Neural cell (in vitro differentiated cells): ENCODE measurements at regions not wholly inside any gene's neighbourhood (a gene's known extent, or its start where the extent isn't known, plus 50 kb on each side); places are given as distances from the start of the nearest gene placed in this dataset.
A peak's percentile ranks its signal among the peaks of the same experiment; 100 is the strongest.

ENCODE experiments used
- H2AFZ ChIP-seq: fragments of 200-600, 300-800 bp; sonication (generic), shearing (Covaris generic); 2 replicates; pipeline ENCODE4 v1.6.0; 2014; ENCODE audit warnings: low read depth, mild to moderate bottlenecking, antibody characterized with exemption, low read length, moderate library complexity
- H3F3A ChIP-seq: fragments of 200-600 bp; shearing (Covaris generic); 2 replicates; pipeline ENCODE4 v1.6.1; 2016; ENCODE audit warnings: mild to moderate bottlenecking, moderate library complexity, mixed read lengths, antibody characterized with exemption, low read length; ENCODE audit not compliant: insufficient read depth, poor library complexity, severe bottlenecking
- H3K27ac ChIP-seq: fragments of 200-600, 300-800 bp; sonication (generic), shearing (Covaris generic); 2 replicates; pipeline ENCODE4 v1.5.1; 2014; ENCODE audit warnings: mild to moderate bottlenecking, low read length, moderate library complexity
- H3K27me3 ChIP-seq: fragments of 300-800, 200-600 bp; sonication (generic), shearing (Covaris generic); 2 replicates; pipeline ENCODE4 v1.6.0; 2014; ENCODE audit warnings: mild to moderate bottlenecking, low read depth, low read length, moderate library complexity; ENCODE audit not compliant: insufficient read depth
- H3K36me3 ChIP-seq: fragments of 300-800, 200-600 bp; sonication (generic), shearing (Covaris generic); 2 replicates; pipeline ENCODE4 v1.5.1; 2014; ENCODE audit warnings: mild to moderate bottlenecking, antibody characterized with exemption, low read length, moderate library complexity; ENCODE audit not compliant: insufficient read depth
- H3K4me2 ChIP-seq: fragments of 300-800, 200-600 bp; sonication (generic), shearing (Covaris generic); 2 replicates; pipeline ENCODE4 v1.6.0; 2014; ENCODE audit warnings: mild to moderate bottlenecking, low read length
- H3K4me3 ChIP-seq: fragments of 300-800, 200-600 bp; sonication (generic), shearing (Covaris generic); 2 replicates; pipeline ENCODE4 v1.5.1; 2014; ENCODE audit warnings: mild to moderate bottlenecking, low read length, moderate library complexity
- H3K79me2 ChIP-seq: fragments of 200-600 bp; shearing (Covaris generic); replicated peaks from 2 replicates; pipeline ENCODE4 v1.6.0; 2014; ENCODE audit warnings: mild to moderate bottlenecking, low read length, moderate library complexity; ENCODE audit not compliant: insufficient read depth
- H3K9ac ChIP-seq: fragments of 300-800, 200-600 bp; sonication (generic), shearing (Covaris generic); 2 replicates; pipeline ENCODE4 v1.6.1; 2016; ENCODE audit warnings: mild to moderate bottlenecking, low read length, mixed read lengths
- H3K9me2 ChIP-seq: fragments of 200-600 bp; shearing (Covaris generic); 2 replicates; pipeline ENCODE4 v1.6.1; 2016; ENCODE audit warnings: mild to moderate bottlenecking, low read length, mixed read lengths; ENCODE audit not compliant: insufficient read depth
- H3K9me3 ChIP-seq: fragments of 200-600, 300-800 bp; sonication (generic), shearing (Covaris generic); 2 replicates; pipeline ENCODE4 v1.6.1; 2016; ENCODE audit warnings: mild to moderate bottlenecking, mixed run types, low read length, moderate library complexity, mixed read lengths
- H4K20me1 ChIP-seq: fragments of 200-600 bp; shearing (Covaris generic); 2 replicates; pipeline ENCODE4 v1.6.1; 2016; ENCODE audit warnings: mild to moderate bottlenecking, mixed run types; ENCODE audit not compliant: insufficient read depth
- EP300 ChIP-seq: fragments of 450-650 bp; conservative IDR thresholded peaks from 2 replicates; pipeline ENCODE4 v1.6.1; 2014; ENCODE audit warnings: antibody characterized with exemption, mild to moderate bottlenecking, moderate library complexity; ENCODE audit not compliant: poor library complexity, severe bottlenecking
- EZH2 ChIP-seq: fragments of 200-600, 300-800 bp; shearing (Covaris generic), sonication (generic); IDR thresholded peaks from 2 replicates; pipeline ENCODE4 v1.6.1; 2014; ENCODE audit warnings: antibody characterized with exemption, low read length, borderline replicate concordance, mild to moderate bottlenecking; ENCODE audit not compliant: insufficient read depth, poor library complexity, severe bottlenecking
- MXI1 ChIP-seq: fragments of 450-650 bp; conservative IDR thresholded peaks from 2 replicates; pipeline ENCODE4 v1.6.1; 2014; ENCODE audit warnings: antibody characterized with exemption, mild to moderate bottlenecking; ENCODE audit not compliant: poor library complexity, severe bottlenecking
- POLR2AphosphoS5 ChIP-seq: IDR thresholded peaks from 2 replicates; pipeline ENCODE4 v1.6.1; 2012
- RAD21 ChIP-seq: fragments of 450-650 bp; conservative IDR thresholded peaks from 2 replicates; pipeline ENCODE4 v1.6.1; 2014; ENCODE audit warnings: antibody characterized with exemption, mild to moderate bottlenecking, moderate library complexity
- SMC3 ChIP-seq: fragments of 450-650 bp; conservative IDR thresholded peaks from 2 replicates; pipeline ENCODE4 v1.6.1; 2014; ENCODE audit warnings: antibody characterized with exemption, mild to moderate bottlenecking, moderate library complexity; ENCODE audit not compliant: poor library complexity
- TAF1 ChIP-seq: IDR thresholded peaks from 2 replicates; pipeline ENCODE4 v1.6.1; 2012; ENCODE audit warnings: low read depth
- TF ChIP-seq, protein P1 (sequence below): fragments of 450-650 bp; IDR thresholded peaks from 2 replicates; pipeline ENCODE4 v1.5.1; 2014; ENCODE audit warnings: antibody characterized with exemption, mild to moderate bottlenecking, moderate library complexity; ENCODE audit not compliant: poor library complexity, severe bottlenecking
- TF ChIP-seq, protein P2 (sequence below): IDR thresholded peaks from 2 replicates; pipeline ENCODE4 v1.6.1; 2012; ENCODE audit warnings: borderline replicate concordance

DNA sequence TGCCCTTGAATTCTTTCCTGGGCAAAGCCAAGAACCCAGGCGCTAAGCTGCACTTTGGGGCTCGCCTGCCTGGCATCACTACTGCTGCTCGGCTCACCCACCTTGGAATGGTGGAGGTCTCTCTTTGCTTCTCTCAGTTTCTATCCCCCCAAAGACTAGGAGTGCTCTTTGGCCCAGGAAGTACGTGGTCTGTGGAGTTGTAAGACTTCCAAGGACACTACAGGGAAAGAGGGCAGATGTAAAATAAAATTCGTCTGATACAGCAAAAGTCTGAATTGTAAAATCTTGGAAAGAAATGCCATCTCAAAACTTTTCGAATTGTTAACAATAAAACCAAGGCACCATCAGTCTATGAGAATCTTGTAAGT is 52.5 kb upstream of the MAP1LC3B2 start:
- Histone ChIP-seq H3K4me2 (no peak overlapping the region), H3K27ac (no peak overlapping the region), H3K27me3 (peaks cover 6% of the 10 kb centered on the region), H4K20me1 (no peaks in the 10 kb centered on the region), H3K36me3 (no peaks in the 10 kb centered on the region), H3K9me3 (no peaks in the 10 kb centered on the region), H3K9ac (no peak overlapping the region), H2AFZ (no peak overlapping the region), H3K9me2 (no peaks in the 10 kb centered on the region), H3K4me3 (peak overlapping the region; percentile 37), H3K79me2 (no peaks in the 10 kb centered on the region), H3F3A (no peaks in the 10 kb centered on the region)
- TF ChIP-seq TAF1 (no peak), EP300 (no peak), MXI1 (no peak), RAD21 (no peak), EZH2 (no peak), POLR2AphosphoS5 (no peak), SMC3 (no peak)
- TF ChIP-seq, protein P1, sequence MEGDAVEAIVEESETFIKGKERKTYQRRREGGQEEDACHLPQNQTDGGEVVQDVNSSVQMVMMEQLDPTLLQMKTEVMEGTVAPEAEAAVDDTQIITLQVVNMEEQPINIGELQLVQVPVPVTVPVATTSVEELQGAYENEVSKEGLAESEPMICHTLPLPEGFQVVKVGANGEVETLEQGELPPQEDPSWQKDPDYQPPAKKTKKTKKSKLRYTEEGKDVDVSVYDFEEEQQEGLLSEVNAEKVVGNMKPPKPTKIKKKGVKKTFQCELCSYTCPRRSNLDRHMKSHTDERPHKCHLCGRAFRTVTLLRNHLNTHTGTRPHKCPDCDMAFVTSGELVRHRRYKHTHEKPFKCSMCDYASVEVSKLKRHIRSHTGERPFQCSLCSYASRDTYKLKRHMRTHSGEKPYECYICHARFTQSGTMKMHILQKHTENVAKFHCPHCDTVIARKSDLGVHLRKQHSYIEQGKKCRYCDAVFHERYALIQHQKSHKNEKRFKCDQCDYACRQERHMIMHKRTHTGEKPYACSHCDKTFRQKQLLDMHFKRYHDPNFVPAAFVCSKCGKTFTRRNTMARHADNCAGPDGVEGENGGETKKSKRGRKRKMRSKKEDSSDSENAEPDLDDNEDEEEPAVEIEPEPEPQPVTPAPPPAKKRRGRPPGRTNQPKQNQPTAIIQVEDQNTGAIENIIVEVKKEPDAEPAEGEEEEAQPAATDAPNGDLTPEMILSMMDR = no peak
- TF ChIP-seq, protein P2, sequence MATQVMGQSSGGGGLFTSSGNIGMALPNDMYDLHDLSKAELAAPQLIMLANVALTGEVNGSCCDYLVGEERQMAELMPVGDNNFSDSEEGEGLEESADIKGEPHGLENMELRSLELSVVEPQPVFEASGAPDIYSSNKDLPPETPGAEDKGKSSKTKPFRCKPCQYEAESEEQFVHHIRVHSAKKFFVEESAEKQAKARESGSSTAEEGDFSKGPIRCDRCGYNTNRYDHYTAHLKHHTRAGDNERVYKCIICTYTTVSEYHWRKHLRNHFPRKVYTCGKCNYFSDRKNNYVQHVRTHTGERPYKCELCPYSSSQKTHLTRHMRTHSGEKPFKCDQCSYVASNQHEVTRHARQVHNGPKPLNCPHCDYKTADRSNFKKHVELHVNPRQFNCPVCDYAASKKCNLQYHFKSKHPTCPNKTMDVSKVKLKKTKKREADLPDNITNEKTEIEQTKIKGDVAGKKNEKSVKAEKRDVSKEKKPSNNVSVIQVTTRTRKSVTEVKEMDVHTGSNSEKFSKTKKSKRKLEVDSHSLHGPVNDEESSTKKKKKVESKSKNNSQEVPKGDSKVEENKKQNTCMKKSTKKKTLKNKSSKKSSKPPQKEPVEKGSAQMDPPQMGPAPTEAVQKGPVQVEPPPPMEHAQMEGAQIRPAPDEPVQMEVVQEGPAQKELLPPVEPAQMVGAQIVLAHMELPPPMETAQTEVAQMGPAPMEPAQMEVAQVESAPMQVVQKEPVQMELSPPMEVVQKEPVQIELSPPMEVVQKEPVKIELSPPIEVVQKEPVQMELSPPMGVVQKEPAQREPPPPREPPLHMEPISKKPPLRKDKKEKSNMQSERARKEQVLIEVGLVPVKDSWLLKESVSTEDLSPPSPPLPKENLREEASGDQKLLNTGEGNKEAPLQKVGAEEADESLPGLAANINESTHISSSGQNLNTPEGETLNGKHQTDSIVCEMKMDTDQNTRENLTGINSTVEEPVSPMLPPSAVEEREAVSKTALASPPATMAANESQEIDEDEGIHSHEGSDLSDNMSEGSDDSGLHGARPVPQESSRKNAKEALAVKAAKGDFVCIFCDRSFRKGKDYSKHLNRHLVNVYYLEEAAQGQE = no peak

DNA sequence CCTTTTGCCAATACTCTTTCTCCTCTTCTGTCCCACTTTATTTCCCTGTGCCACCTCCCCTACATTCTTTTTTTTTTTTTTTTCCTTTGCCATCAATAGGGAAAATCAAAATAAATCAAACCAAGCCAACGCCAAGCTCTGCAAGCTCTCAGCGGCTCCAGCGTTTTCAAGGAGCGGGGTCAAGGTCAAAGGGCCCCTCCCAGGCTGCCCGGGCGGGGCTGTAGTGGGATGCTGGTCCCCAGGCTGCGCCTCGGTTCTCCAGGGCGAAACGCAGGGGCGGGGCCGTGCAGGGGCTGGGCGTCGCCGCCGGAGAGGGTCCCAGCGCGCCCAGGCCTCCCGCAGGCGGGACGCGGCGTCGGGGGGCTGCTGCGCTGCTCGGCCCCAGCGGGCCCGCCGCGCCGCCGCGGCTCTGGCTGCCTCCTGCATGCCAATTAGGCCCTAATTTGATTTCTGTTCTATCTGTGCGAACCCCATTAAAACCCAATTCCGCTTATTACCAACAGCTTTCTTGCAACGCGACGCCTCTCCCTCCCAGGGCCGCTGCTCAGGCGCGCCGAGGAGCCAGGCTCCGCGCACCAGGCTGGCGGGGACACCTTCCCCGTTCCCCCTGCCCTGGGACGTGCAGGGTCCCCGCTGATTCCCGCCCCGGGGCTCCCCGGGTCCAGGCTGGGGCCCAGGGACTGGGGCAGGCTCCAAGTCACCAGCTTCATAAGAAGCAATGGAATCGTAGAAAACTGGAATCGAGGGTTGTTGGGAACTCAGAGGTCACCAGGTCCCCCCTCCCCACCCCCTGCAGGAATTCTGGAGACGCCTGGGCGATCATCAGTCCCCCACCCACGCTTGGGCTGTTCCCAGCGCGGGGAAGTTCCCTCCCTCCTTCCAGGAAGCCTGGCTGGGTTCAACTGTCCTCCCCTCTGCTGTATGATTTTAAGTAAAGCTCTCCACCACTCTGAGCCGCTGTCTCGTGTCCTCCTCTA is 50.7 kb upstream of the MAP1LC3B2 start:
- Histone ChIP-seq H3K4me2 (no peak overlapping the region), H4K20me1 (no peaks in the 10 kb centered on the region), H3F3A (no peaks in the 10 kb centered on the region), H3K9me2 (no peaks in the 10 kb centered on the region), H3K79me2 (no peaks in the 10 kb centered on the region), H3K27me3 (peaks cover 6% of the 10 kb centered on the region), H2AFZ (no peak overlapping the region), H3K27ac (no peak overlapping the region), H3K9ac (peak overlapping the region; percentile 29), H3K9me3 (no peaks in the 10 kb centered on the region), H3K4me3 (peak overlapping the region; percentile 56), H3K36me3 (no peaks in the 10 kb centered on the region)
- no peak for TF ChIP-seq RAD21
- TF ChIP-seq, protein P1 = no peak
- no peak for TF ChIP-seq POLR2AphosphoS5
- no peak for TF ChIP-seq MXI1
- TF ChIP-seq EZH2 = no peak
- TF ChIP-seq, protein P2 = no peak
- no peak for TF ChIP-seq EP300
